Fibroblast of lung (primary cell): ENCODE measurements at regions not wholly inside any gene's neighbourhood (a gene's known extent, or its start where the extent isn't known, plus 50 kb on each side); places are given as distances from the start of the nearest gene placed in this dataset.

ENCODE experiments used
- CTCF ChIP-seq, 2 donors: IDR thresholded peaks in 1 of 2; conservative IDR thresholded peaks in 1 of 2; 1 replicate in 1 of 2; 2 replicates in 1 of 2; pipeline ENCODE4 v1.5.1; 2011 to 2012; ENCODE audit warnings: low read length in 2 of 2, control low read depth in 1 of 2, inconsistent platforms in 1 of 2, low read depth in 1 of 2, mild to moderate bottlenecking in 1 of 2
- EZH2 ChIP-seq: IDR thresholded peaks from 2 replicates; pipeline ENCODE4 v1.5.1; 2012; ENCODE audit warnings: low read length, control low read depth, mild to moderate bottlenecking; ENCODE audit errors: missing control alignments

GRCh38 chr6:56318851-56319250, 71.5 kb upstream of the COL21A1 start:
- TF ChIP-seq EZH2 (no peak), CTCF (conservative IDR thresholded peaks at IDR 0.05 in 1 of 2, IDR thresholded peaks at IDR 0.05 in 1 of 2; ENCODE audit: low read depth in 1 of 2, low read length in 2 of 2) (no peak)
